ENCODE measurements at regions not wholly inside any gene's neighbourhood (a gene's known extent, or its start where the extent isn't known, plus 50 kb on each side); places are given as distances from the start of the nearest gene placed in this dataset.

- Histone ChIP-seq H3K4me1 (ENCODE audit: insufficient read depth, low read length) (no peaks in the 10 kb centered on the region), H3K4me3 (ENCODE audit: low read length) (no peak overlapping the region), H3K9me3 (ENCODE audit: low read length) (no peaks in the 10 kb centered on the region), H3K27me3 (ENCODE audit: insufficient read depth, low read length) (no peaks in the 10 kb centered on the region), H2AFZ (ENCODE audit: low read depth, low read length) (no peak overlapping the region), H3K36me3 (ENCODE audit: insufficient read depth, low read length) (no peaks in the 10 kb centered on the region)
Measured at GRCh38 chr2:129336276-129336675, 643.2 kb upstream of the RAB6C start.

GRCh38 chr2:129337076-129337475 is 642.4 kb upstream of the RAB6C start:
- H3K36me3 ChIP-seq (ENCODE audit: insufficient read depth, low read length), result no peaks in the 10 kb centered on the region
- no peaks in the 10 kb centered on the region for H3K4me1 ChIP-seq (ENCODE audit: insufficient read depth, low read length)
- H3K4me3 ChIP-seq (ENCODE audit: low read length), result no peak overlapping the region
- no peak overlapping the region for H2AFZ ChIP-seq (ENCODE audit: low read depth, low read length)
- no peaks in the 10 kb centered on the region for H3K27me3 ChIP-seq (ENCODE audit: insufficient read depth, low read length)
- H3K9me3 ChIP-seq (ENCODE audit: low read length), result no peaks in the 10 kb centered on the region

GRCh38 chr2:129345540-129345939 is 633.9 kb upstream of the RAB6C start:
- H3K9me3 ChIP-seq (ENCODE audit: low read length), result no peaks in the 10 kb centered on the region
- H3K36me3 ChIP-seq (ENCODE audit: insufficient read depth, low read length), result no peaks in the 10 kb centered on the region
- no peak overlapping the region for H2AFZ ChIP-seq (ENCODE audit: low read depth, low read length)
- H3K4me1 ChIP-seq (ENCODE audit: insufficient read depth, low read length), result no peaks in the 10 kb centered on the region
- no peak overlapping the region for H3K4me3 ChIP-seq (ENCODE audit: low read length)
- no peaks in the 10 kb centered on the region for H3K27me3 ChIP-seq (ENCODE audit: insufficient read depth, low read length)

GRCh38 chr2:129347486-129348217 is 631.8 kb upstream of the RAB6C start:
- H3K9me3 ChIP-seq (ENCODE audit: low read length), result no peaks in the 10 kb centered on the region
- H3K36me3 ChIP-seq (ENCODE audit: insufficient read depth, low read length), result no peaks in the 10 kb centered on the region
- H3K4me3 ChIP-seq (ENCODE audit: low read length), result no peak overlapping the region
- H2AFZ ChIP-seq (ENCODE audit: low read depth, low read length), result no peak overlapping the region
- no peaks in the 10 kb centered on the region for H3K27me3 ChIP-seq (ENCODE audit: insufficient read depth, low read length)
- H3K4me1 ChIP-seq (ENCODE audit: insufficient read depth, low read length), result no peaks in the 10 kb centered on the region

- Histone ChIP-seq H3K4me1 (ENCODE audit: insufficient read depth, low read length) (no peaks in the 10 kb centered on the region), H3K9me3 (ENCODE audit: low read length) (no peaks in the 10 kb centered on the region), H3K27me3 (ENCODE audit: insufficient read depth, low read length) (no peaks in the 10 kb centered on the region), H2AFZ (ENCODE audit: low read depth, low read length) (no peak overlapping the region), H3K4me3 (ENCODE audit: low read length) (no peak overlapping the region), H3K36me3 (ENCODE audit: insufficient read depth, low read length) (no peaks in the 10 kb centered on the region)
Measured at GRCh38 chr2:129354631-129355030, 624.8 kb upstream of the RAB6C start.

GRCh38 chr2:129361688-129362087 is 617.8 kb upstream of the RAB6C start:
- Histone ChIP-seq H3K27me3 (ENCODE audit: insufficient read depth, low read length) (no peaks in the 10 kb centered on the region), H2AFZ (ENCODE audit: low read depth, low read length) (no peak overlapping the region), H3K9me3 (ENCODE audit: low read length) (no peaks in the 10 kb centered on the region), H3K4me3 (ENCODE audit: low read length) (no peak overlapping the region), H3K4me1 (ENCODE audit: insufficient read depth, low read length) (no peaks in the 10 kb centered on the region), H3K36me3 (ENCODE audit: insufficient read depth, low read length) (no peaks in the 10 kb centered on the region)

- H3K4me3 ChIP-seq (ENCODE audit: low read length), result no peak overlapping the region
- no peaks in the 10 kb centered on the region for H3K36me3 ChIP-seq (ENCODE audit: insufficient read depth, low read length)
- H3K4me1 ChIP-seq (ENCODE audit: insufficient read depth, low read length), result no peaks in the 10 kb centered on the region
- no peaks in the 10 kb centered on the region for H3K27me3 ChIP-seq (ENCODE audit: insufficient read depth, low read length)
- no peak overlapping the region for H2AFZ ChIP-seq (ENCODE audit: low read depth, low read length)
- no peaks in the 10 kb centered on the region for H3K9me3 ChIP-seq (ENCODE audit: low read length)
Measured at GRCh38 chr2:129366263-129366662, 613.2 kb upstream of the RAB6C start.

- no peaks in the 10 kb centered on the region for H3K27me3 ChIP-seq (ENCODE audit: insufficient read depth, low read length)
- no peak overlapping the region for H3K4me3 ChIP-seq (ENCODE audit: low read length)
- H2AFZ ChIP-seq (ENCODE audit: low read depth, low read length), result no peak overlapping the region
- no peaks in the 10 kb centered on the region for H3K4me1 ChIP-seq (ENCODE audit: insufficient read depth, low read length)
- no peaks in the 10 kb centered on the region for H3K36me3 ChIP-seq (ENCODE audit: insufficient read depth, low read length)
- no peaks in the 10 kb centered on the region for H3K9me3 ChIP-seq (ENCODE audit: low read length)
Measured at GRCh38 chr2:129367107-129367506, 612.4 kb upstream of the RAB6C start.

- Histone ChIP-seq H3K36me3 (ENCODE audit: insufficient read depth, low read length) (no peaks in the 10 kb centered on the region), H3K4me1 (ENCODE audit: insufficient read depth, low read length) (no peaks in the 10 kb centered on the region), H3K9me3 (ENCODE audit: low read length) (no peaks in the 10 kb centered on the region), H3K27me3 (ENCODE audit: insufficient read depth, low read length) (no peaks in the 10 kb centered on the region), H2AFZ (ENCODE audit: low read depth, low read length) (no peak overlapping the region), H3K4me3 (ENCODE audit: low read length) (no peak overlapping the region)
Measured at GRCh38 chr2:129369437-129369836, 610.0 kb upstream of the RAB6C start.

GRCh38 chr2:129374452-129374851 is 605.0 kb upstream of the RAB6C start:
- Histone ChIP-seq H3K9me3 (ENCODE audit: low read length) (no peaks in the 10 kb centered on the region), H2AFZ (ENCODE audit: low read depth, low read length) (no peak overlapping the region), H3K27me3 (ENCODE audit: insufficient read depth, low read length) (no peaks in the 10 kb centered on the region), H3K4me1 (ENCODE audit: insufficient read depth, low read length) (no peaks in the 10 kb centered on the region), H3K4me3 (ENCODE audit: low read length) (no peak overlapping the region), H3K36me3 (ENCODE audit: insufficient read depth, low read length) (no peaks in the 10 kb centered on the region)

- Histone ChIP-seq H3K9me3 (ENCODE audit: low read length) (no peaks in the 10 kb centered on the region), H3K27me3 (ENCODE audit: insufficient read depth, low read length) (no peaks in the 10 kb centered on the region), H3K36me3 (ENCODE audit: insufficient read depth, low read length) (no peaks in the 10 kb centered on the region), H3K4me1 (ENCODE audit: insufficient read depth, low read length) (no peaks in the 10 kb centered on the region), H3K4me3 (ENCODE audit: low read length) (no peak overlapping the region), H2AFZ (ENCODE audit: low read depth, low read length) (no peak overlapping the region)
Measured at GRCh38 chr2:129375632-129376425, 603.6 kb upstream of the RAB6C start.

- Histone ChIP-seq H3K27me3 (ENCODE audit: insufficient read depth, low read length) (no peaks in the 10 kb centered on the region), H3K9me3 (ENCODE audit: low read length) (no peaks in the 10 kb centered on the region), H3K4me3 (ENCODE audit: low read length) (no peak overlapping the region), H3K4me1 (ENCODE audit: insufficient read depth, low read length) (no peaks in the 10 kb centered on the region), H3K36me3 (ENCODE audit: insufficient read depth, low read length) (no peaks in the 10 kb centered on the region), H2AFZ (ENCODE audit: low read depth, low read length) (no peak overlapping the region)
Measured at GRCh38 chr2:129376426-129377077, 602.9 kb upstream of the RAB6C start.

GRCh38 chr2:129377078-129377469 is 602.4 kb upstream of the RAB6C start:
- Histone ChIP-seq H3K9me3 (ENCODE audit: low read length) (no peaks in the 10 kb centered on the region), H3K4me3 (ENCODE audit: low read length) (no peak overlapping the region), H3K4me1 (ENCODE audit: insufficient read depth, low read length) (no peaks in the 10 kb centered on the region), H3K27me3 (ENCODE audit: insufficient read depth, low read length) (no peaks in the 10 kb centered on the region), H2AFZ (ENCODE audit: low read depth, low read length) (no peak overlapping the region), H3K36me3 (ENCODE audit: insufficient read depth, low read length) (no peaks in the 10 kb centered on the region)
